ENCODE measurements at regions not wholly inside any gene's neighbourhood (a gene's known extent, or its start where the extent isn't known, plus 50 kb on each side); places are given as distances from the start of the nearest gene placed in this dataset.

DNA sequence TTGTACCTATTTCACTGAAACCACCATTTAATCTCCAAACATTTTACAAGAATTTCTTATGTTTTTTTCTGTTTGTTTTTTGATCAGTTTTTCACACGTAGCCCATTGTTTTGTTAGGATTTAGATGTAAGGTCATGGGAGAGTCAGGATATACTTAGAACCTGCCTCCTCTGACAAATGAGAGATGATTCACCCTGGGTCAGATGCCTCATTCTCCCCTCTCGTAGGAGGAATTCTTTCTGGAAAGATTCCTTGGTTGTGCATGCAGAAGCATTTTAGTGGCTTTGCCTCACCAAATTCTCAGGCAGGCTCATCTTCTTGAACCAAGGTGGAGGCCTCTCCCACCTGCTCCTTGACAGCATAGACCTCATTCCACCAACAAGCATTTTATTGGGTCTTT lies 599.3 kb downstream of the SPRY1 start:
- Histone ChIP-seq H3K27ac (ENCODE audit: low read depth in 2 of 2, low read length in 1 of 2) (peak overlapping the region in 1 of 2 experiments; percentile 54; a peak in 2 of 4 replicates), H3K4me3 (ENCODE audit: low read depth in 2 of 2, low read length in 1 of 2) (no peak overlapping the region), H3K79me2 (ENCODE audit: insufficient read depth) (no peaks in the 10 kb centered on the region), H3K9ac (no peak overlapping the region), H4K20me1 (ENCODE audit: insufficient read depth) (no peaks in the 10 kb centered on the region), H3K4me1 (ENCODE audit: control insufficient read depth in 1 of 2, insufficient read depth in 2 of 2, low read depth in 1 of 2, low read length in 1 of 2) (no peaks in the 10 kb centered on the region; a peak in 3 of 4 replicates), H3K9me2 (no peaks in the 10 kb centered on the region), H2AFZ (ENCODE audit: low read depth) (no peak overlapping the region), H3K27me3 (ENCODE audit: insufficient read depth) (no peaks in the 10 kb centered on the region), H3F3A (replicated peaks; ENCODE audit: insufficient read depth) (peaks cover 4% of the 10 kb centered on the region), H3K4me2 (no peak overlapping the region), H3K36me3 (replicated peaks in 1 of 2; ENCODE audit: control insufficient read depth in 1 of 2, insufficient read depth in 2 of 2, low read length in 1 of 2) (no peaks in the 10 kb centered on the region), H3K9me3 (no peaks in the 10 kb centered on the region)
- CTCF ChIA-PET: no interaction called here
- no peak for DNase-seq
- 34% methylated on average over 2 of the region's 2 CpGs for WGBS (ENCODE audit: low lambda C conversion rate)
- TF ChIP-seq, protein P1, sequence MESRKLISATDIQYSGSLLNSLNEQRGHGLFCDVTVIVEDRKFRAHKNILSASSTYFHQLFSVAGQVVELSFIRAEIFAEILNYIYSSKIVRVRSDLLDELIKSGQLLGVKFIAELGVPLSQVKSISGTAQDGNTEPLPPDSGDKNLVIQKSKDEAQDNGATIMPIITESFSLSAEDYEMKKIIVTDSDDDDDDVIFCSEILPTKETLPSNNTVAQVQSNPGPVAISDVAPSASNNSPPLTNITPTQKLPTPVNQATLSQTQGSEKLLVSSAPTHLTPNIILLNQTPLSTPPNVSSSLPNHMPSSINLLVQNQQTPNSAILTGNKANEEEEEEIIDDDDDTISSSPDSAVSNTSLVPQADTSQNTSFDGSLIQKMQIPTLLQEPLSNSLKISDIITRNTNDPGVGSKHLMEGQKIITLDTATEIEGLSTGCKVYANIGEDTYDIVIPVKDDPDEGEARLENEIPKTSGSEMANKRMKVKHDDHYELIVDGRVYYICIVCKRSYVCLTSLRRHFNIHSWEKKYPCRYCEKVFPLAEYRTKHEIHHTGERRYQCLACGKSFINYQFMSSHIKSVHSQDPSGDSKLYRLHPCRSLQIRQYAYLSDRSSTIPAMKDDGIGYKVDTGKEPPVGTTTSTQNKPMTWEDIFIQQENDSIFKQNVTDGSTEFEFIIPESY (IDR thresholded peaks at IDR 0.05; ENCODE audit: borderline replicate concordance, low read depth): no peak
- TF ChIP-seq FOSL2 (IDR thresholded peaks at IDR 0.05; ENCODE audit: borderline replicate concordance, low read depth): peak; percentile 55; the same call in 1 of the 2 replicates
- no peak for TF ChIP-seq FOXJ3 (CRISPR knock-in tag; IDR thresholded peaks at IDR 0.05)
- TF ChIP-seq POLR2AphosphoS5 (IDR thresholded peaks at IDR 0.05; ENCODE audit: low read depth, low read length): no peak
- TF ChIP-seq, protein P2, sequence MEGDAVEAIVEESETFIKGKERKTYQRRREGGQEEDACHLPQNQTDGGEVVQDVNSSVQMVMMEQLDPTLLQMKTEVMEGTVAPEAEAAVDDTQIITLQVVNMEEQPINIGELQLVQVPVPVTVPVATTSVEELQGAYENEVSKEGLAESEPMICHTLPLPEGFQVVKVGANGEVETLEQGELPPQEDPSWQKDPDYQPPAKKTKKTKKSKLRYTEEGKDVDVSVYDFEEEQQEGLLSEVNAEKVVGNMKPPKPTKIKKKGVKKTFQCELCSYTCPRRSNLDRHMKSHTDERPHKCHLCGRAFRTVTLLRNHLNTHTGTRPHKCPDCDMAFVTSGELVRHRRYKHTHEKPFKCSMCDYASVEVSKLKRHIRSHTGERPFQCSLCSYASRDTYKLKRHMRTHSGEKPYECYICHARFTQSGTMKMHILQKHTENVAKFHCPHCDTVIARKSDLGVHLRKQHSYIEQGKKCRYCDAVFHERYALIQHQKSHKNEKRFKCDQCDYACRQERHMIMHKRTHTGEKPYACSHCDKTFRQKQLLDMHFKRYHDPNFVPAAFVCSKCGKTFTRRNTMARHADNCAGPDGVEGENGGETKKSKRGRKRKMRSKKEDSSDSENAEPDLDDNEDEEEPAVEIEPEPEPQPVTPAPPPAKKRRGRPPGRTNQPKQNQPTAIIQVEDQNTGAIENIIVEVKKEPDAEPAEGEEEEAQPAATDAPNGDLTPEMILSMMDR (IDR thresholded peaks at IDR 0.05): no peak
- no peak for TF ChIP-seq RAD21 (IDR thresholded peaks at IDR 0.05; ENCODE audit: low read length)
- TF ChIP-seq MEF2A (IDR thresholded peaks at IDR 0.05; ENCODE audit: borderline replicate concordance, low read depth): 0 out of 2 replicates have a peak, but pooled peaks have one; percentile 21
- TF ChIP-seq, protein P3, sequence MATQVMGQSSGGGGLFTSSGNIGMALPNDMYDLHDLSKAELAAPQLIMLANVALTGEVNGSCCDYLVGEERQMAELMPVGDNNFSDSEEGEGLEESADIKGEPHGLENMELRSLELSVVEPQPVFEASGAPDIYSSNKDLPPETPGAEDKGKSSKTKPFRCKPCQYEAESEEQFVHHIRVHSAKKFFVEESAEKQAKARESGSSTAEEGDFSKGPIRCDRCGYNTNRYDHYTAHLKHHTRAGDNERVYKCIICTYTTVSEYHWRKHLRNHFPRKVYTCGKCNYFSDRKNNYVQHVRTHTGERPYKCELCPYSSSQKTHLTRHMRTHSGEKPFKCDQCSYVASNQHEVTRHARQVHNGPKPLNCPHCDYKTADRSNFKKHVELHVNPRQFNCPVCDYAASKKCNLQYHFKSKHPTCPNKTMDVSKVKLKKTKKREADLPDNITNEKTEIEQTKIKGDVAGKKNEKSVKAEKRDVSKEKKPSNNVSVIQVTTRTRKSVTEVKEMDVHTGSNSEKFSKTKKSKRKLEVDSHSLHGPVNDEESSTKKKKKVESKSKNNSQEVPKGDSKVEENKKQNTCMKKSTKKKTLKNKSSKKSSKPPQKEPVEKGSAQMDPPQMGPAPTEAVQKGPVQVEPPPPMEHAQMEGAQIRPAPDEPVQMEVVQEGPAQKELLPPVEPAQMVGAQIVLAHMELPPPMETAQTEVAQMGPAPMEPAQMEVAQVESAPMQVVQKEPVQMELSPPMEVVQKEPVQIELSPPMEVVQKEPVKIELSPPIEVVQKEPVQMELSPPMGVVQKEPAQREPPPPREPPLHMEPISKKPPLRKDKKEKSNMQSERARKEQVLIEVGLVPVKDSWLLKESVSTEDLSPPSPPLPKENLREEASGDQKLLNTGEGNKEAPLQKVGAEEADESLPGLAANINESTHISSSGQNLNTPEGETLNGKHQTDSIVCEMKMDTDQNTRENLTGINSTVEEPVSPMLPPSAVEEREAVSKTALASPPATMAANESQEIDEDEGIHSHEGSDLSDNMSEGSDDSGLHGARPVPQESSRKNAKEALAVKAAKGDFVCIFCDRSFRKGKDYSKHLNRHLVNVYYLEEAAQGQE (IDR thresholded peaks at IDR 0.05; ENCODE audit: low read depth, low read length): no peak
- TF ChIP-seq, protein P4, sequence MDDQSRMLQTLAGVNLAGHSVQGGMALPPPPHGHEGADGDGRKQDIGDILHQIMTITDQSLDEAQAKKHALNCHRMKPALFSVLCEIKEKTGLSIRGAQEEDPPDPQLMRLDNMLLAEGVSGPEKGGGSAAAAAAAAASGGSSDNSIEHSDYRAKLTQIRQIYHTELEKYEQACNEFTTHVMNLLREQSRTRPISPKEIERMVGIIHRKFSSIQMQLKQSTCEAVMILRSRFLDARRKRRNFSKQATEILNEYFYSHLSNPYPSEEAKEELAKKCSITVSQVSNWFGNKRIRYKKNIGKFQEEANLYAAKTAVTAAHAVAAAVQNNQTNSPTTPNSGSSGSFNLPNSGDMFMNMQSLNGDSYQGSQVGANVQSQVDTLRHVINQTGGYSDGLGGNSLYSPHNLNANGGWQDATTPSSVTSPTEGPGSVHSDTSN (IDR thresholded peaks at IDR 0.05): peak; percentile 31; the same call in 1 of the 2 replicates
- no peak for TF ChIP-seq RFX5 (IDR thresholded peaks at IDR 0.05; ENCODE audit: low read length)
- TF ChIP-seq YY1 (IDR thresholded peaks at IDR 0.05; ENCODE audit: low read depth): no peak
- TF ChIP-seq EZH2phosphoT487 (IDR thresholded peaks at IDR 0.05; ENCODE audit: borderline replicate concordance, low read depth): no peak
- no peak for TF ChIP-seq TAF1 (IDR thresholded peaks at IDR 0.05; ENCODE audit: borderline replicate concordance, low read depth, low read length)
- TF ChIP-seq NRF1 (IDR thresholded peaks at IDR 0.05; ENCODE audit: low read depth, low read length): no peak
- TF ChIP-seq TCF12 (IDR thresholded peaks at IDR 0.05): no peak
- peak; percentile 34; the same call in 1 of the 2 replicates for TF ChIP-seq JUND (IDR thresholded peaks at IDR 0.05)
- TF ChIP-seq FOXM1 (IDR thresholded peaks at IDR 0.05; ENCODE audit: low read depth): no peak
- TF ChIP-seq NFIC (IDR thresholded peaks at IDR 0.05; ENCODE audit: borderline replicate concordance): no peak
- TF ChIP-seq CHD2 (IDR thresholded peaks at IDR 0.05; ENCODE audit: low read length, partially characterized antibody): no peak
- TF ChIP-seq ELF1 (IDR thresholded peaks at IDR 0.05): no peak
- TF ChIP-seq RXRA (IDR thresholded peaks at IDR 0.05; ENCODE audit: borderline replicate concordance, low read depth): peak; percentile 58; the same call in 1 of the 2 replicates
- TF ChIP-seq SIN3A (IDR thresholded peaks at IDR 0.05; ENCODE audit: borderline replicate concordance, low read depth, low read length): no peak
- TF ChIP-seq GATA2 (CRISPR knock-in tag; IDR thresholded peaks at IDR 0.05): no peak
- TF ChIP-seq GABPA (IDR thresholded peaks at IDR 0.05; ENCODE audit: low read depth): no peak
- TF ChIP-seq TEAD4 (IDR thresholded peaks at IDR 0.05; ENCODE audit: borderline replicate concordance, insufficient read depth): no peak
- no peak for TF ChIP-seq MXI1 (IDR thresholded peaks at IDR 0.05; ENCODE audit: low read depth, low read length)
- POLR2A ChIA-PET: no interaction called here

All from SK-N-SH (cell line).